Activated naive CD4-positive, alpha-beta T cell treated with Interleukin-2 at 50 U/mL for 16 hours (primary cell): ENCODE measurements at regions not wholly inside any gene's neighbourhood (a gene's known extent, or its start where the extent isn't known, plus 50 kb on each side); places are given as distances from the start of the nearest gene placed in this dataset.
"Not testable (repeated sequence)": the region's sequence is repeated elsewhere in the genome, so short reads cannot be mapped to it uniquely, and the experiment has no call there.

Experiments
- DNase-seq: peaks from one replicate; pipeline ENCODE4 v3.0.0-alpha.2; 2020

DNA sequence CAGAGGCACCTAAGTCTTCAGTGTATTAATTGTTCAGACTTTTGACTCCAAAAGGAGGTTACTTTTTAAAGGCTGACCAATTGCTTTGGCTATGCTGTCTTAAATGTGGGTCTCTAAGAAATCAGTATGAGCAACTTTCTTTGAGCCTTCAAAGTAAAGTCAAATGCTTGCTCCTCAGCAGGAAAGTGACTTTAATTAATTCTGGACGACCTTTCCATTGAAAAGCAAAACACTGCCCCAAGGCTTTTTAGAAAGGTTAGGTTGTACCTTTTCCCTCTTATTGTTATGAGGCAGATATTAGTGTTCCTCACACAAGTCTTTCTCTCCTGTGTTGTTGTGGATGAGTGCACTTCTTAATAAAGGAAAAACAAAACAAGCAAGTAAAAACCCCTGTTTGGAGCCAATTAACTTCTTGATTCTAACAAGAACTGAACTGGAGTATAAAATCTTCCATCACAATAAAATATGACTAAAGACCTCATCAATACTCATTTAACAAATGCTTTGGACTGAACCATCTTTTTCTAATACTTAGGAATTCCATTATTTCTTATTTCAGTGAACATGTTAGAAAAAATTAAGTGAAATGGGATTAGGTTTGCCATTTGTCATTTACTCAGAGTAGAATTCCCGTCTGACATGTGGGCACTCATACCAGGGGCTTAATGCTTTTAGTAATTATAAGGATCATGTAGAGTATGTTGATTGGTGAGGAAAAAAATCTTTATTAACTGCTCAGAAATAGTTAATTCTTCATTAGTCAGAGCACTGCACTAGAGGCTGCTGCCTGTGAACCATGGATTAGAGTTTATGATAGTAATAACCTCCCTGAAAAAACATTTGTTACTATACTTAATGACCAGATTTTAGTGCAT is 159.1 kb upstream of the ZNF608 start:
- no peak for DNase-seq

DNA sequence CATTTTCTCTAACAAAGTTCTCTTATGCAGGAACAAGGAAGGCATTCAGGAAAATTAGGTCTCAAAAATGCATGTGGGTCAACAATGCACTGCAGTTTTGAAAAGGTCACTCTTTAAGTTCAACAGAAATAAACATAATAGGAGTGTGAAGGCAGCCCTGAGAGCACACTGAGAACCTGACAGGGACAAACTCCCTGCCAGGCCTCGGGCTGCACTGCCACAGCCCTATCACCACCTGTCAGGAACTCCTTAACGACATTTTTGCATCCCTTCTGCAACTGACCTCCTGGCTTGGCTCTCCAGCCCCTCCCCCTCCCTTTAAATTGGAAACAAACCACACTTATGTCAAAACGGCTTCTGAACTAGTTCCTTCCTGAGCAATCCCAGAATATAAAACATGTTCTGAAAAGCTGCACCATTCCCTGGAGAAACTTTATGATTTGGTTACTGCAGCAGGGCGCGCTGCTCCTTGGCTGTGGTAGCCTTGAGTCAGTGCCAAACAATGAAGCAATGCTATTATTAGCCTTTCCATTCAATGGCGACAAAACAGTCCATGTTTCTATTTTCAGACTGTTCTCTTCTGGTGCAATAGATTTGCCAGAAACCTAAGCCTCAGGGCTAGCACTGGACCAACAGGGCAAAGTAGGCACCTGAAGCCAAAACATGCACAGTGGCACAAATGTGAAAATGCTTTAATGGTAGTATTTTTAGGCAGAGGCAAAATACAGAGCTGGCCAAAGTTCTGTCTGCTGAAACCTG is 160.1 kb upstream of the ZNF608 start:
- no peak for DNase-seq

DNA sequence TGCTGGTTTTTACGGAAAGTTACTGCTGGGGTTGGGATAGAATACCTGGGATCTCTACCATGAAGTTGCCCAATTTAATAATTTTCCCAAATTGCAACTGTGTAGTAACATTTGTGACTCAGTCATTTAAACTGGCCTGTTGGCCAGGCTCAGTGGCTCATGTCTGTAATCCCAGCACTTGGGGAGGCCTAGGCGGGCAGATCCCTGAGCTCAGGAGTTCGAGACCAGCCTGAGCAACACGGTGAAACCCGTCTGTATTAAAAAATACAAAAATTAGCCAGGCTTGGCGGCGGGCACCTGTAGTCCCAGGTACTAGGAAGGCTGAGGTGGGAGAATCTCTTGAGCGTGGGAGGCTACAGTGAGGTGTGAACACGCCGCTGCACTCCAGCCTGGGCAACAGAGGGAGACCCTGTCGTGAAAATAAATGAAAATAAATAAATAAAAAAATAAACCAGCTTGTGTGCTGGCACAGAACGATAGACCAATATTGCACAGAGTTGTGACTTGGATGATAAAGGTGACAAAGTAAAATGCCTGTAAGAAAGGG is 160.7 kb upstream of the ZNF608 start:
- no peak for DNase-seq

DNA sequence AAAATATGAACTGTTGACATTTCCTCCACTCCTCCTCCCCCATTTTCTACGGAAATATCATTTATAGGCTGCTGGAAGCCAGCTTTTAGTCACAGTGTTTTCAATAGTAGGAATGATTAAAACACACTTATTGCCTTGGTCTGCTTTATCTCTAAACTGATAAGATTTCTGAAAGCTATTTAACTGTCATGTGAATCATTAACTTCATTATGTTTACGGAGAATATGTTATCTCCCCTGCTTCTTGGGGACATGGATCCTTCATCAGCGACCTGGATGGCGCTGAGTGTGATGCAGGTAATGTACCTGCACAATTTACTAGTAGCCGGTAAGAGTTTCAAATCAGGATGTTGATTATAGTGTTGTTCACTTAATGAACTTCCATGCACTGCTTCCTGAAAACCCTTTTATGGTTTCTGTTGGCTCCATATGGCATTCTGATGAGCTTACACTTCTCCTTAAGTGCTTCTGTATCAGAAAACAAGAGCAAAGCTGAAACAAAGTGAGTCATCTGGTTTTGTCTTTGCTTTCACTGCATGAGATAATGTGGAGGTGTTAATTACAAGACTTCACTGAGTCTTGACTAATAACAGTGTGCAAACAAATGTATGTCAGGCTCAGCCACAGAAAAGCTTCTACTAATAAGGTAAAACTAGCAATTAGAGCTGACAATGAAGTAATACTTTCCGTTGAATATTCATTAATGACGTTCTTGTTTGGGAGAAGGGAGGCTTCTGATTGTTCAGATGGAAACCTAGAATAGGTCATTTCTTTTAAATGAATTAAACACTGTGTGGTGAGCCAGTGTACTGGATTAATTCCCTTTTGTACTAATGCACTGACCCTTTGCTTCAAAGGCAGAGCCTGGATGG is 162.4 kb upstream of the ZNF608 start:
- no peak for DNase-seq

DNA sequence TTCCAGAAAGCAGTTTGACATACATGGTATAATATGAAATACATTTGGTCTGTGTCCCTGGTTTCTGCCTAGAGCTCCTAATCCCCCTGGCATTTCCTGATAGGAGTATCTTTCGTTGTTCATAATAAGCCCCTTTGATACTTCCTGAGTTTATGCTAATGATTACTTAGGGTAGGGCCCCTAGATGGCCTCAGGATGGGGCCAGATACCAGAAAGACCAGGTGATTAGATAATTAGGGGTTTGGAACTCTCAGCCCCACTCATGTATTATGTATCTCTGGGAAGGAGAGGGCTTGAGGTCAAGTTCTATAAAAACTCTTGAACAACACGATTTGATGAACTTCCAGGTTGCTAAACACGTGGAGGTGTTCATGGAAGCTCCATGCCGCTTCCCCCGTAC is 163.3 kb upstream of the ZNF608 start:
- no peak for DNase-seq

DNA sequence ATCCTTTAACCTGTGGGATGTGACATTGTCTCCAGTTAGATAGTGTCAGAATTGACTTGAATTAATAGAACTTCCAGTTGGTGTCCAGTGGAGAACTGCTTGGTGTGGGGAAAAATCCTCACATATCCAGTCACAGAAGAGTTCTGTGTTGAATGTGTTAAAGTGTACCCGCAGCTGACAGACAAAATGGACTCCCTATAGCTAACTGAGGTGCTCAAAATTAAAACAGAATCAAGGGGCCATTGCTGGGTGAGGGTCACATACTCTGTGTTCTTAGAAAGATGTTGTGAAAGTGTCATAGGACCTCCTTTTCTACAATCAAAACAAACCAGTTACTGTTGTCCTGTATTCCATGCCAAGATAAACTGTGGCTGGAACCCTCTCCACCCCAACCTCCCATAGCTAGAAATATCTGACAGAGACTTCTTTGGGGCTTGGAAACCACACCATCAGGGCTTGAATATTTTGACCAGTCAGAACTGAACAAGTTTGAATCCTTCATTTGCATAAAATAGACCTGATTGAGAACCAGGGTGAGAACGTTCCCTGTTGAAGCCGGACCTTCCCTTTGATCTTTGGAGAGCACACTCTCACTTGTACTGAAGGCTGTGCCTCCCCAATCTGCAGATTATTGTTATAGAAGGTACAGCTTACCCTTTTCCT is 164.0 kb upstream of the ZNF608 start:
- DNase-seq, result no peak

DNA sequence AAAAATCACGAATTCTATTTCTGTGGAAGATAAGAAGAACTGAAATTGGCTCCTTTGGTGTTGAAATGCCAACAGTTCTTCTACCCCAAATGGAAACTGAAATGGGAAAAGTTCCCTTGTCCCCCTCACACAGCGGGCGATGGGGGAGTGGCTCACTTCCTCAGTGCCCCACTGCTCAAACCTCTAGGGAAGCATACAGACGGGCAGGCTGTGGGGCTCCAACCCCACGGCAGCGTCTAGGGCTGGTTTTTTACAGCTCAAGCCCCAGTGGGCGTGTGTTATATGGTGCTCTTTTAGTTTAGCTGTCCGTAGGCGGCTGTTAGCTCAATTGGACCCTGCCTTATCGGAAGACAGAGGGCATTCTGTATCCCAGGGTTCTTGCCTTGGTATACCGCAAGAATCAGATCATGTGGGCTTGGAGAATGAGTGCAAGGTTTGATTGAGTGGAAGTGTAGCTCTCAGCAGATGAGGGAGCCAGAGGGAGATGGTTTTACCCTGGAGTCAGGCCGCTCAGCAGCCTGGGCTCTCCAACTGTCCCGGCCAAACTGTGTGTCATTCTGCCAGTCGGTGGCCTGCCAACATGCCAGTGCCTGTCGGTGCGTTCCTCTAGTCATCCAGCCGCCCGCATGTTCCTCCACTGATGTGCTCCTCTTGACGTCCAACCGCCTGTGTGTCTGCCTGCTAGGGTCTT is 166.3 kb upstream of the ZNF608 start:
- DNase-seq, result no peak

DNA sequence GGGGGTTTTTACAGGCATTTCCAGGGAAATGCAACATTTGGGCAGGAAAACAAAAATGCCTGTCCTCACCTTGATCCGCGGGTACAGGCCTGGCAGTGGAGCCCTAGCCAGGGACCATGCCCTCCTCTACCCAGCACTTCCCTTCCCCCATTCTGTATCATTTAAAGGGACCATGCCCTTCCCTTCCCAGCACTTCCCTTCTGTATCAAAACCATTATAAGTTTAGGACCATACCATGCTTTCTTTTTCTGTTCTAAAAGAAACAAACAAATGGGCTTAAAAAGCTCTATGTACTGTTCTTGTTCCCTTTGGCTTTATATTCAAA is 166.9 kb upstream of the ZNF608 start:
- DNase-seq, result no peak

DNA sequence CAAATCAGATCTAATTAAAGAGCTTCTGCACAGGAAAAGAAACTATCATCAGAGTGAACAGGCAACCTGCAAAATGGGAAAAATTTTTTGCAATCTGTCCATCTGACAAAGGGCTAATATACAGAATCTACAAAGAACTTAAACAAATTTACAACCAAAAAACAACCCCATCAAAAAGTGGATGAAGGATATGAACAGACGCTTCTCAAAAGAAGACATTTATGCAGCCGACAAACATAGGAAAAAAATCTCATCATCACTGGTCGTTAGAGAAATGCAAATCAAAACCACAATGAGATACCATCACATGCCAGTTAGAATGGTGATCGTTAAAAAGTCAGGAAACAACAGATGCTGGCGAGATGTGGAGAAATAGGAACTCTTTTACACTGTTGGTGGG is 169.9 kb upstream of the ZNF608 start:
- not testable (repeated sequence) for DNase-seq

DNA sequence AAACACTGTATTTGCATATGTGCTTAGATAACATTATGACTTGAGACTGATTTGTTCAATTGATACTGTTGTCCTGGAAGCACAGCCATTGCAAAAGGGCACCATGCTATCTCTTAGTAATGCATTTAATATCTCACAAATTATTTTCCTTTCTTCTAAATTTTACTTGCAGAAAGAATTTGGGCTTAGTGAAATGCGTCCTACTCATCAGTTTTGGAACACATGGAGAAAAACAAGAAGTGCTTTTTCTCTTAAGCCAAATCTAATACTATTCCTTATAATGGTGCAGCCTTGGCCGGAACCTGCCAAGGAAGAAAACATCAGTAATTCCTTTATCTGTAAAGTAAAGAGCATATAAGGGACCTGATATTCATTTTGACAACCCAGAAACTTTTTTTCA is 172.2 kb upstream of the ZNF608 start:
- no peak for DNase-seq

DNA sequence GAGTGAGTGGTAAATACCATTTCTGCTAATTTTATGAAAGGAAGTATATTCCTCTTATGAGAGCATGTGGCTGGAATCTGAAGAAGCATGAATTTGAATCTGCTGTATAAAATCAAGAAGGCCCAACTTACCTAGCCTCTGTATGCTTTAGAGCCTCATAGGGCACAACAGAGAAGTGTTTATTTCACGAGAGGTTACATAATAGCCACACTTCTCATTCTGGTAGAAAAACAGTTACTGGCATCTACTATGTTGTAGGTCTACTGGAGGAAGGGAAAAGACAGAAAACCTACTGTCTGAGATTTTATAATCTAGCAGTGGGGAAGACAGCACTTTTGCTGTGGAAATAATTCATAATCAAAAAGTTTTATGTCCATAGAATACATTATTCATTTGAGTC is 172.6 kb upstream of the ZNF608 start:
- DNase-seq, result no peak

DNA sequence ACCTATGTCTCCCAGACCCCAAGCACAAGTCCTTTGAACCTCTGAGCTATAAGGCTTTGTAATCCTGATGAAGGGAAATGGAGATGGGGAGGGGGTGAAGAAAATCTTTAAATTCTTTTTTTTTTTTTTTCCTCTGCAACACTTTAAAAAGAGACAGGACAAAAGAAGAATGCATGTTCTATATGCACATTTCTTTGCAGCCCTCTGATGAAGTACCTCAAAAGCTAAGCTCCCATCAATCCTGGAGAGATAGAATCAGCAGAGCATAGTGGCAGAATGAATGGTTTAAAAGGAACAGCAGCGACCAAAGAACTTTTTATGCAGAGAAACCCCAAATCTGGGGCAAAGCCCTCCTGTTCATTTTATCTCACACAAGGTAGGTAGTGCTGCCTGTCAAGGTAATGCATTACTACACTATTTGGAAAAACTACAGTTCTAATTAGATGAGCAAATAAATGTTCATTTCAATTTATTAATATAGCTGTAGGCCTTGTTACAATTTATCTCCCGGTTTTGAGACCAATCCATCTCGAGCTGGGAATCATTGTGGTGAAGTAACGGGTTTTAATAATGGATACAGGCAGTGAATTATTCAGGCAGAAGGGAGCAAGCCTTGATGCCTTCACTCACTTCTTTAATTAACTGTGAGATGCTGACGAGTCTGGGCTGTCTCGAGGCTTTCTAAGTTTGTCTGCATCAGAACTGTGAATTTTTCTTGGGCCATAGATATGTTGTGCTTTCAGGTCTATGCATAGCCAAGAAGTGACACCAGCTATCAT is 173.5 kb upstream of the ZNF608 start:
- no peak for DNase-seq

DNA sequence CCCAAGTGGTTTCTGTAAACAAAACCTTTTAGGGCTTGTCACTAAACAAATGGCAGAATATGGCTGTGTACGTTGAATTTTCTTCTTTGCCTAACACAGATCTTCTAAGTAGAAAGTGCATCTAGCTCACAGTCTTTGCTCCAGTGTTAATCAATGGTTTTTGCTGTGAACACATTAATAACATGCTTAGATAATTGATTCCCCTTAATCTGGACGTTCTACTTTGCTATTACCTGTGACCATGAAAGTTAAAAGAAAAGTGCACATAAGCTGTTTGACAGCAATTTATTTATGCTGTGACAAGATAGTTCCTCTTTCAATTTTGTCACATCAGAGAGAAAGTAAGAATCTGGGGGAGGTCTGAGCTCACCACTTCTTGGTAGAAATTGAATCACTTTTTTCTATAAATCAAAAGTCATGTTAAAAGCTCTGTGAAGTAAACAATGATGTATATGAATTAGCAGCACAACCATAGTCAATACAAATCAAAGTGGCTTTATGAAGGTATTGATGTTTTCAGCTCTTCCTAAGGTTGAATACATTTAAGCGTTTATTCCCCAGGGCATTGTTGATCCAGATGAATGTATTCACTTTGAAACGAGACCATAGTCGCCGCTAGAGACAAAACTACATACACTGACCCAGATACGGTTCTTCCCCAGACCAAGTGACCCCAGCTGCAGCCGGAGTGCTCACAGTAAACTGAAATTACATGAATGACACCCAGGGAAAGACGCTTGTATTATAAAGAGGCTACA is 174.6 kb upstream of the ZNF608 start:
- DNase-seq, result no peak

DNA sequence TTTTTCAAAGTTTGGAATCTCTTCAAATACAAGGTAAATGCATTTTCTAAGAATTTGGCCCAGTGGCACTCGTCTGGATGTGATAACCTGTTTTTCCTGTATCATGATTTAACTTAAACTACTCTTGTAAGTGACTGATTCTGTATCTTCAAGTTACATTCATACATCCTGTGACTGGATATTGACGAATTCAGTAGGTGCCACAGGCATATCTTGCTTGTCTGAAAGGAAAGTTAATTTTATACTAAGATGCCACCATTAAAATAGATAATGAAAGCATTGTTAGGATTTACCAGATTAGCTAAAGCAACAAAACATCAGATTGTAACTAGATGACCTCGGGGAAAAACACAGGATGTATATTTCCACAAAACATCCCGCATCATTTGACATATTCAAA is 175.3 kb upstream of the ZNF608 start:
- DNase-seq, result no peak

DNA sequence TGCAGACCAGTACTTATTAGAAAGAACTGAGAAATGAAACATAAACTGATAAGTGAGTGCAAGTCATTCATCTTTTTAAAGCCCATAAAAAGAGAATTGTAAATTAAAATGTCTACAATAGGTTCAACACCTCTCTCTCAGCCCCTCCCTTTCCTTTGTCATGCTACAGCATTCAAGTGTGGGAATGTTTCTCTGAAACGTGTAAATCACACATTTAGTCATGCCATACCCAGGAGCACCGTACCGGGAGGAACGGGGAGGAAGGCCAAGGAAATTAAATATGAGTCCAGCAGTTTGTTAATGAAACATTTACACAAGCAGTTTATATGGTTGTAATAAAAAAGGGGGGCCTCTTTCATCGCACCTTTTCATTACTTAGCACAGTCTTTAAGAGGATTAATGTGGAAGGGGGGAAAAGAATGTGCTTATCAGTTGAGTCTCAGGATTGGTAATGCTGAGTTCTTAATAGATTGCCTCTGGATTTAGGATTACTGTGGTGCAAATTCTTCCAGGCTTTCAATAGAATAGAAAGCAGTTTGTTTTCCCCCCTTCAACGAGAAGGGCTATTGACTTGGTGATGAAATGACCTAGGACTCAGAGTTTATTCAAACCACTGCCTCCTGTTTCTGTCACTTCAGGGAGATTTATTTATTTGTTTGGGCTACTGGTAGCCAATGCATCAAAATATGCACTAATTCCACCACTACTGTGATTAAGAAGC is 176.0 kb upstream of the ZNF608 start:
- no peak for DNase-seq

DNA sequence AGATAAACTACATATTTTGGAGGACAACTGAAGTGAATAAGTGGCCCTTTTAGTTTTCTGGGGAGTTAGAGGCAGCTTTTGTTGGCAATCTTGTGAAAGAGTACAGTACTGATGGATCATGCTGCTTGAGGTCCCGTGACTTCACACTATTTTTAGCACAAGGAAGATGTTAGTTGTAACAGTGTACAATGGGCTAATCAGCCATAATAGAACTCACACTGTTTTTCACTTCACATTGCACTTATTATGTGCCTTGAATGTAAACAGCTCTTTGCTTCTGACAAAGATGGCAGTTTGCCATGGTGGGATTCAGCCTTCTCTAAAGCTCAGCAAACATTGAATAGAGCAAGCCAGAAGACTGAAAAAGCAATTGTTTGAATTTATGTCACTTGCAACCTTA is 176.7 kb upstream of the ZNF608 start:
- DNase-seq, result no peak

DNA sequence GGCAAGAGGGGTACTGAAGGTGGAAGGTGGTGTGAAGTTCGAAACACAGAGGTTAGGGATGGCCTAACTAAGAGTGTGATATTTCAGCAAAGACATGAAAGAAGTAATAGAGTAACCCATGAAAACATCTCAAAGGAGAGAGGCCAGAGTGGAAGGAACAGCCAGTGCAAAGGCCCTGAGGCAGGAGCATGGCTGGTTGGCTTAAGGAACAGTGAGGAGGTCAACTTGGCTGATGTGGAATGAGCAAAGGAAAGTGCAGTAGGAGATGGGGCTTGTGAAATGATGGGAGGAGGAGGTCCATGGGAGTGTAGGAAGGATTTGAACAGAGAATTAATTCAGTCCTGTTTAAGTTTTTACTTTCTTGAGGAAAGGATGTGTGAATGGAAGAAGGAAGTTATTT is 178.3 kb upstream of the ZNF608 start:
- no peak for DNase-seq

DNA sequence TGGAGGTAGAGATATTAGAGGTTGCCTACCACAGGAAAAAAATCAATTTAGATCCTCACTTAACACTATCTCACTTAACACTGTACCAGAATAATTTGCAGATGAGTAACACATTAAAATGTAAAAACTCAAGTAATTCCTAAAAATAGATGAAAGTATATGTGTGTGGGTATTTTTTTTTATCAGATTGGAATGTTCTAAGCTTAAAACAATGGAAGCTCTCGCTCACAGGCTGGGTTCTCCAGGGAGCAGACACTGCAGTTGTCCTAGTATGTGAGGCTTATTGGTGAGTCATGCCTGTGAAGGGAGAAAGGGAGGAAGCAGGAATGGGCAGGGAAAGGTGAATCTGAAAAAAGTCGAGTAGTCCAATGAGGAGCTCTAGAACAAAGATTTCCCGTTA is 181.3 kb upstream of the ZNF608 start:
- DNase-seq, result no peak

DNA sequence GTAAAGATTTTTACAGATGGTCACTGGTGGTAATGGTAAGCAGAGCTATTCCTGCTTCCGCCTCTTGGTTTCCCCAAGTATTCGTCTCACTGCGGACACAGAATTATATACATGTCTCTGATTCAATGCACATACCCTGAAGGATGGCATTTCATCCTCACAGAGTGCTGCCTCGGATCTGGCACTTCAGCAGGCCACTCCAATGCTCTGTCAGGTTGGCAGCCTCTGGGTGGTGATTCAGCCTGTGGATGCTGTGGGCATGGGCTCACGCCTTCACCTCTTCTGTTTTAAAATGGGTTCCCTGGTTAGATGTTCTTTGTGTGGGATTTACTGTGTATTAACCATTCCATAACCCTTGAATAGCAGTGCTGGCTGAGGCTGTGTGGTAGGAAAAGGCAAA is 182.6 kb upstream of the ZNF608 start:
- DNase-seq, result no peak
